Natural killer cell (primary cell): ENCODE measurements at regions not wholly inside any gene's neighbourhood (a gene's known extent, or its start where the extent isn't known, plus 50 kb on each side); places are given as distances from the start of the nearest gene placed in this dataset.

Experiments used
- ATAC-seq, 3 donors: fragments of 150-1000 bp in 2 of 3; fragments of 200-7000 bp in 1 of 3; cut with Tn5 transposase; 1 replicate in 1 of 3; 2 replicates in 2 of 3; pipeline ENCODE4 v1.10.0; 2021; ENCODE audit warnings: mild to moderate bottlenecking in 2 of 3, moderate library complexity in 2 of 3
- DNase-seq, 2 donors: peaks; one replicate each; pipeline versions ENCODE4 v3.0.0 to v3.0.0-alpha.2; 2013 to 2021; ENCODE audit warnings: mixed read lengths in 1 of 2
- H3K27ac ChIP-seq: one replicate; pipeline ENCODE4 v1.5.1; 2013; ENCODE audit warnings: mild to moderate bottlenecking, low read length
- H3K27me3 ChIP-seq: one replicate; pipeline ENCODE4 v1.6.1; 2013; ENCODE audit warnings: low read length; ENCODE audit not compliant: control insufficient read depth, insufficient read depth
- H3K36me3 ChIP-seq: one replicate; pipeline ENCODE4 v1.6.1; 2013; ENCODE audit warnings: low read length; ENCODE audit not compliant: control insufficient read depth, insufficient read depth
- H3K4me1 ChIP-seq: one replicate; pipeline ENCODE4 v1.6.1; 2013; ENCODE audit warnings: low read length; ENCODE audit not compliant: control insufficient read depth, insufficient read depth
- H3K4me3 ChIP-seq: one replicate; pipeline ENCODE4 v1.5.1; 2013; ENCODE audit warnings: low read length
- H3K9me3 ChIP-seq: one replicate; pipeline ENCODE4 v1.6.1; 2013; ENCODE audit warnings: low read length; ENCODE audit not compliant: control insufficient read depth, insufficient read depth
- H3K27ac Mint-ChIP-seq, 2 donors: one replicate each; pipeline ENCODE4 v1.8.0; 2022; ENCODE audit warnings: mild to moderate bottlenecking in 2 of 2, mixed read lengths in 2 of 2, moderate library complexity in 1 of 2
- H3K27me3 Mint-ChIP-seq, 2 donors: one replicate each; pipeline ENCODE4 v1.8.0; 2022; ENCODE audit warnings: low read depth in 2 of 2, mixed read lengths in 2 of 2
- H3K36me3 Mint-ChIP-seq: one replicate; pipeline ENCODE4 v1.8.0; 2022; ENCODE audit warnings: mixed read lengths
- H3K4me1 Mint-ChIP-seq, 2 donors: one replicate each; pipeline ENCODE4 v1.8.0; 2022; ENCODE audit warnings: mixed read lengths in 2 of 2
- H3K4me3 Mint-ChIP-seq: one replicate; pipeline ENCODE4 v1.8.0; 2022; ENCODE audit warnings: mild to moderate bottlenecking, moderate library complexity, mixed read lengths
- H3K9me3 Mint-ChIP-seq, 2 donors: one replicate each; pipeline ENCODE4 v1.8.0; 2022; ENCODE audit warnings: mixed read lengths in 2 of 2
- CTCF ChIP-seq: fragments of 200-600 bp; IDR thresholded peaks from one replicate; pipeline ENCODE4 v1.8.0; 2022; ENCODE audit warnings: antibody characterized with exemption
- WGBS: methylation state at CpG from one replicate; pipeline ENCODE4 v1.1.7; 2013; ENCODE audit warnings: missing lambda C conversion rate; ENCODE audit not compliant: insufficient coverage; 5-methylcytosine and 5-hydroxymethylcytosine counted together
- intact Hi-C: fragments of 100-400 bp; cut with micrococcal nuclease; formaldehyde crosslinking; loops from one replicate; pipeline ENCODE4 v1.14.2; 2022

GRCh38 chrX:22746081-22746480, 253.7 kb upstream of the DDX53 start:
- Histone ChIP-seq H3K27me3 (no peaks in the 10 kb centered on the region), H3K4me3 (no peak overlapping the region), H3K27ac (no peak overlapping the region), H3K36me3 (no peaks in the 10 kb centered on the region), H3K9me3 (no peaks in the 10 kb centered on the region), H3K4me1 (no peaks in the 10 kb centered on the region)
- no peak for TF ChIP-seq CTCF
- Mint-ChIP-seq H3K27me3 (peaks cover 0 to 7% of the 10 kb centered on the region in 2 donors), H3K27ac (no peak overlapping the region), H3K4me3 (no peak overlapping the region), H3K9me3 (peaks cover 0 to 2% of the 10 kb centered on the region in 2 donors), H3K4me1 (no peaks in the 10 kb centered on the region), H3K36me3 (no peaks in the 10 kb centered on the region)
- ATAC-seq: no peak
- intact Hi-C loops: no loop called here
- WGBS: 83% methylated on average over 1 of the region's 4 CpGs
- DNase-seq: no peak

DNA sequence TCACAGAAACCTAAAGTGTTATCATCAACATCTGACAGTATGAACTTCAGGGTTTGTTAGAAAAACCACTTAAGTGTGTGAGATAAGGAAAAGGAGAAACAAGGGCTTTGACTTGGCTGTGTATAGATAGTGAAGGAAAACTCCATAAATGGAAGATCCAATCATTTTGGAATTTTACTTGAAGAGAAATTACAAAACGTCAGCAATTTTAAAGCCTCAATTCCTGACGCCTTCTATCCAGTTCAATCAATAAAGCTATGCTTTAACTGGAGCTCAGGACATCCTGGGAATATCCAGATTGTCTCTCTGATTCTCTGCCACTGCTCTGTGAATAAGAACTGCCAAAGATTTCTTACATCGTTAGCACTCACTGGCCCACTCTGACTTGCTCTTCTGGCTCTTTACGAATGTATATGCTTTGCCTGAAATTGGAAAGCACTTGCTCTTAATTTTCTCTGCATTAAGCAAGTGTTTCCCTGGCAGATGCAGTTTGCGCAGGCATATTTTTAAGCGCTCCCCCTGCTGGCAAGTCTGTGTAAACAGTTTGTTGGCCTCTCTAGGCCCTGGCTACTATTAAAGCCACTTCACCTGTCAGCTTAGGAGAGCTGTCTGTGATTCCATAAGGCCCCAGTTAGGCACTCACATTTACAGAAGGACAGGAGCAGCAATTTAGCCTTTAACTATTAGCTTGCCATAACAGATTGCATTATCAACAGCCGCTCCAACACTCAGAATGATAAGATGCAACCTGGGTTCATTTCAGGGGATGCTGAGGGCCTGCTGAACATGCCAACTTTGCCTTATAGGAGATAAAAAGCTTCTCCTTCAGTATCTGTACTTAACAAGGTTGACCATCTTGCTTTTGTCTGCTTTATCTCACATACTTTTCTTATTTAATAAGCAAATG, 251.4 kb upstream of the DDX53 start:
- no peaks in the 10 kb centered on the region for H3K4me1 ChIP-seq
- H3K27me3 ChIP-seq: no peaks in the 10 kb centered on the region
- Mint-ChIP-seq H3K4me1 (no peaks in the 10 kb centered on the region), H3K27me3 (peaks cover 0 to 7% of the 10 kb centered on the region in 2 donors), H3K27ac (no peak overlapping the region), H3K9me3 (peaks cover 0 to 2% of the 10 kb centered on the region in 2 donors), H3K4me3 (no peak overlapping the region), H3K36me3 (no peaks in the 10 kb centered on the region)
- no peak overlapping the region for H3K4me3 ChIP-seq
- no peaks in the 10 kb centered on the region for H3K36me3 ChIP-seq
- intact Hi-C loops: no loop called here
- H3K27ac ChIP-seq: no peak overlapping the region
- no peaks in the 10 kb centered on the region for H3K9me3 ChIP-seq
- WGBS: 29% methylated on average over 7 of the region's 7 CpGs
- peak in 1 of 3 donors; percentile 47 for ATAC-seq
- peak; percentile 40 for TF ChIP-seq CTCF
- DNase-seq: peak in 1 of 2 donors; percentile 56

- Mint-ChIP-seq H3K36me3 (no peaks in the 10 kb centered on the region), H3K4me3 (no peak overlapping the region), H3K27me3 (no peaks in the 10 kb centered on the region), H3K27ac (no peak overlapping the region), H3K9me3 (no peaks in the 10 kb centered on the region), H3K4me1 (no peaks in the 10 kb centered on the region)
- no peaks in the 10 kb centered on the region for H3K27me3 ChIP-seq
- TF ChIP-seq CTCF: no peak
- WGBS: 90% methylated on average over 1 of the region's 6 CpGs
- ATAC-seq (no peak), DNase-seq (no peak)
- no peaks in the 10 kb centered on the region for H3K36me3 ChIP-seq
- no peaks in the 10 kb centered on the region for H3K9me3 ChIP-seq
- no peak overlapping the region for H3K4me3 ChIP-seq
- no peak overlapping the region for H3K27ac ChIP-seq
- no peaks in the 10 kb centered on the region for H3K4me1 ChIP-seq
- intact Hi-C loops: no loop called here
These were observed 240.8 kb upstream of the DDX53 start for GRCh38 chrX:22758807-22759481.
